Activated naive CD4-positive, alpha-beta T cell treated with anti-CD3 and anti-CD28 coated beads, Interleukin-2, amount 10 ng/mL, durations not matched to agents 7 days and 5 days (primary cell): ENCODE measurements at regions not wholly inside any gene's neighbourhood (a gene's known extent, or its start where the extent isn't known, plus 50 kb on each side); places are given as distances from the start of the nearest gene placed in this dataset.
"Not testable (repeated sequence)": the region's sequence is repeated elsewhere in the genome, so short reads cannot be mapped to it uniquely, and the experiment has no call there.

Source experiments
- CTCF ChIA-PET: fragments of 350-600 bp; sonication (Branson Sonifier 250); formaldehyde crosslinking; loops from one replicate; lab custom pipeline; 2021; ENCODE audit warnings: antibody characterized with exemption; lab: Charles Lee
- DNase-seq: peaks from one replicate; pipeline ENCODE4 v3.0.0-alpha.2; 2020
- H3K27ac Mint-ChIP-seq: one replicate; pipeline ENCODE4 v1.8.0; 2021; ENCODE audit warnings: mild to moderate bottlenecking, moderate library complexity, mixed read lengths
- H3K27me3 Mint-ChIP-seq: one replicate; pipeline ENCODE4 v1.8.0; 2021; ENCODE audit warnings: mild to moderate bottlenecking, mixed read lengths
- H3K36me3 Mint-ChIP-seq: one replicate; pipeline ENCODE4 v1.8.0; 2021; ENCODE audit warnings: mixed read lengths
- H3K4me1 Mint-ChIP-seq: one replicate; pipeline ENCODE4 v1.8.0; 2021; ENCODE audit warnings: mixed read lengths
- H3K4me3 Mint-ChIP-seq: one replicate; pipeline ENCODE4 v1.8.0; 2021; ENCODE audit warnings: mild to moderate bottlenecking, moderate library complexity, mixed read lengths
- H3K9me3 Mint-ChIP-seq: one replicate; pipeline ENCODE4 v1.8.0; 2021; ENCODE audit warnings: mixed read lengths

GRCh38 chr4:43496188-43496587, 603.7 kb downstream of the GRXCR1 start:
- CTCF ChIA-PET = no interaction called here
- Mint-ChIP-seq H3K9me3 (peaks cover 6% of the 10 kb centered on the region), H3K36me3 (no peaks in the 10 kb centered on the region), H3K27ac (no peak overlapping the region), H3K27me3 (no peaks in the 10 kb centered on the region), H3K4me3 (no peak overlapping the region), H3K4me1 (no peaks in the 10 kb centered on the region)
- no peak for DNase-seq

- Mint-ChIP-seq H3K4me3 (no peak overlapping the region), H3K27me3 (no peaks in the 10 kb centered on the region), H3K27ac (no peak overlapping the region), H3K4me1 (no peaks in the 10 kb centered on the region), H3K36me3 (no peaks in the 10 kb centered on the region), H3K9me3 (peaks cover 6% of the 10 kb centered on the region)
- CTCF ChIA-PET = no interaction called here
- no peak for DNase-seq
These were observed 604.1 kb downstream of the GRXCR1 start for GRCh38 chr4:43496602-43497001.

GRCh38 chr4:43505823-43506222, 613.3 kb downstream of the GRXCR1 start:
- peaks cover 18% of the 10 kb centered on the region for H3K9me3 Mint-ChIP-seq
- H3K27ac Mint-ChIP-seq, H3K36me3 Mint-ChIP-seq, DNase-seq, H3K4me1 Mint-ChIP-seq, H3K27me3 Mint-ChIP-seq, H3K4me3 Mint-ChIP-seq, CTCF ChIA-PET: not testable (repeated sequence)

- DNase-seq = no peak
- Mint-ChIP-seq H3K27me3 (no peaks in the 10 kb centered on the region), H3K36me3 (no peaks in the 10 kb centered on the region), H3K9me3 (peaks cover 7% of the 10 kb centered on the region), H3K4me3 (no peak overlapping the region), H3K27ac (no peak overlapping the region), H3K4me1 (no peaks in the 10 kb centered on the region)
- CTCF ChIA-PET = no interaction called here
These were observed 619.7 kb downstream of the GRXCR1 start for GRCh38 chr4:43512253-43512652.

- H3K4me1 Mint-ChIP-seq = no peaks in the 10 kb centered on the region
- no peak overlapping the region for H3K4me3 Mint-ChIP-seq
- H3K9me3 Mint-ChIP-seq = peaks cover 7% of the 10 kb centered on the region
- H3K27ac Mint-ChIP-seq = no peak overlapping the region
- DNase-seq = no peak
- no peaks in the 10 kb centered on the region for H3K36me3 Mint-ChIP-seq
- no peaks in the 10 kb centered on the region for H3K27me3 Mint-ChIP-seq
- CTCF ChIA-PET = no interaction called here
These were observed 633.1 kb downstream of the GRXCR1 start for GRCh38 chr4:43525646-43526045.

- no peak overlapping the region for H3K4me3 Mint-ChIP-seq
- CTCF ChIA-PET = no interaction called here
- H3K36me3 Mint-ChIP-seq = no peaks in the 10 kb centered on the region
- H3K27ac Mint-ChIP-seq = no peak overlapping the region
- H3K9me3 Mint-ChIP-seq = peaks cover 20% of the 10 kb centered on the region
- H3K27me3 Mint-ChIP-seq = no peaks in the 10 kb centered on the region
- no peaks in the 10 kb centered on the region for H3K4me1 Mint-ChIP-seq
- DNase-seq = no peak
These were observed 655.0 kb downstream of the GRXCR1 start for GRCh38 chr4:43547561-43547960.

- Mint-ChIP-seq H3K4me1 (no peaks in the 10 kb centered on the region), H3K4me3 (no peak overlapping the region), H3K27ac (no peak overlapping the region), H3K9me3 (peaks cover 22% of the 10 kb centered on the region), H3K27me3 (no peaks in the 10 kb centered on the region), H3K36me3 (no peaks in the 10 kb centered on the region)
- no peak for DNase-seq
- CTCF ChIA-PET = no interaction called here
These were observed 658.6 kb downstream of the GRXCR1 start for GRCh38 chr4:43550981-43551627.

- Mint-ChIP-seq H3K4me3 (no peak overlapping the region), H3K36me3 (no peaks in the 10 kb centered on the region), H3K27me3 (no peaks in the 10 kb centered on the region), H3K9me3 (peaks cover 14% of the 10 kb centered on the region), H3K4me1 (no peaks in the 10 kb centered on the region), H3K27ac (no peak overlapping the region)
- CTCF ChIA-PET = no interaction called here
- DNase-seq = no peak
These were observed 663.7 kb downstream of the GRXCR1 start for GRCh38 chr4:43556262-43556661.

- no peak overlapping the region for H3K27ac Mint-ChIP-seq
- H3K36me3 Mint-ChIP-seq = no peaks in the 10 kb centered on the region
- H3K4me3 Mint-ChIP-seq = no peak overlapping the region
- no peaks in the 10 kb centered on the region for H3K27me3 Mint-ChIP-seq
- no peak for DNase-seq
- no peaks in the 10 kb centered on the region for H3K4me1 Mint-ChIP-seq
- no peaks in the 10 kb centered on the region for H3K9me3 Mint-ChIP-seq
- CTCF ChIA-PET = no interaction called here
These were observed 667.5 kb downstream of the GRXCR1 start for GRCh38 chr4:43560047-43560446.

GRCh38 chr4:43564107-43564506, 671.6 kb downstream of the GRXCR1 start:
- Mint-ChIP-seq H3K27me3 (no peaks in the 10 kb centered on the region), H3K4me3 (no peak overlapping the region)
- CTCF ChIA-PET = no interaction called here

GRCh38 chr4:43564591-43564990, 672.1 kb downstream of the GRXCR1 start:
- CTCF ChIA-PET = no interaction called here
- H3K4me3 Mint-ChIP-seq = no peak overlapping the region

More at GRCh38 chr4:43564107-43564506, 671.6 kb downstream of the GRXCR1 start:
- Mint-ChIP-seq H3K27ac (no peak overlapping the region), H3K4me1 (no peaks in the 10 kb centered on the region), H3K9me3 (no peaks in the 10 kb centered on the region), H3K36me3 (no peaks in the 10 kb centered on the region)
- no peak for DNase-seq

GRCh38 chr4:43567644-43568043, 675.1 kb downstream of the GRXCR1 start:
- Mint-ChIP-seq H3K9me3 (no peaks in the 10 kb centered on the region), H3K36me3 (no peaks in the 10 kb centered on the region), H3K4me1 (no peaks in the 10 kb centered on the region), H3K4me3 (no peak overlapping the region), H3K27ac (no peak overlapping the region), H3K27me3 (no peaks in the 10 kb centered on the region)
- CTCF ChIA-PET = no interaction called here
- no peak for DNase-seq

More at GRCh38 chr4:43564591-43564990, 672.1 kb downstream of the GRXCR1 start:
- Mint-ChIP-seq H3K27ac (no peak overlapping the region), H3K27me3 (no peaks in the 10 kb centered on the region), H3K4me1 (no peaks in the 10 kb centered on the region), H3K9me3 (no peaks in the 10 kb centered on the region), H3K36me3 (no peaks in the 10 kb centered on the region)
- no peak for DNase-seq

- Mint-ChIP-seq H3K36me3 (no peaks in the 10 kb centered on the region), H3K4me3 (no peak overlapping the region), H3K4me1 (no peaks in the 10 kb centered on the region), H3K9me3 (peaks cover 20% of the 10 kb centered on the region), H3K27ac (no peak overlapping the region), H3K27me3 (no peaks in the 10 kb centered on the region)
- CTCF ChIA-PET = no interaction called here
- no peak for DNase-seq
These were observed 694.3 kb downstream of the GRXCR1 start for GRCh38 chr4:43586813-43587212.

GRCh38 chr4:43587758-43588157, 695.2 kb downstream of the GRXCR1 start:
- Mint-ChIP-seq H3K27ac (no peak overlapping the region), H3K9me3 (peaks cover 13% of the 10 kb centered on the region), H3K27me3 (no peaks in the 10 kb centered on the region), H3K4me3 (no peak overlapping the region), H3K36me3 (no peaks in the 10 kb centered on the region), H3K4me1 (no peaks in the 10 kb centered on the region)
- CTCF ChIA-PET = no interaction called here
- DNase-seq = no peak

- Mint-ChIP-seq H3K9me3 (peaks cover 8% of the 10 kb centered on the region), H3K4me1 (no peaks in the 10 kb centered on the region), H3K36me3 (no peaks in the 10 kb centered on the region), H3K27ac (no peak overlapping the region), H3K4me3 (no peak overlapping the region), H3K27me3 (no peaks in the 10 kb centered on the region)
- CTCF ChIA-PET = no interaction called here
- no peak for DNase-seq
These were observed 714.9 kb downstream of the GRXCR1 start for GRCh38 chr4:43607400-43607799.
